ENCODE measurements at regions not wholly inside any gene's neighbourhood (a gene's known extent, or its start where the extent isn't known, plus 50 kb on each side); places are given as distances from the start of the nearest gene placed in this dataset.

DNA sequence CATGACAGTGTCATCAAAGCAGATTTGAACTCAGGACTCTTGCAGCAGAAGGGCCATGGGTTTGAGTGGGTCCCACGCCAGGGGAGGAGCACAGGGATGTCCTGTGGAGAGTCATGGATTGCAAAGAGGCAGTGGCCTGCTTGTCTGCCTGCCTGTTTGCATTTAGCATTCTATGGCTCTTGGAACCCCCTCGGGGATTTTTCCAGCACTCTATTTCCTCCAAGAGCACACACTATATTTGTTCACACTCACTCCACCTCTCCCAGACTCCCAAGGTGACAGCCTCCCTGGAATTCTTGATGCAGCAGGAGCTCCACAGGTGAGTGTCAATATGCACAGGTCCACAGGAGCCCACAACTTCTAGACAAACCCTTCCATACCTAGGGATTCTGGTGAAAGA lies 73.1 kb upstream of the LRRN2 start:
- TF ChIP-seq, protein P1, sequence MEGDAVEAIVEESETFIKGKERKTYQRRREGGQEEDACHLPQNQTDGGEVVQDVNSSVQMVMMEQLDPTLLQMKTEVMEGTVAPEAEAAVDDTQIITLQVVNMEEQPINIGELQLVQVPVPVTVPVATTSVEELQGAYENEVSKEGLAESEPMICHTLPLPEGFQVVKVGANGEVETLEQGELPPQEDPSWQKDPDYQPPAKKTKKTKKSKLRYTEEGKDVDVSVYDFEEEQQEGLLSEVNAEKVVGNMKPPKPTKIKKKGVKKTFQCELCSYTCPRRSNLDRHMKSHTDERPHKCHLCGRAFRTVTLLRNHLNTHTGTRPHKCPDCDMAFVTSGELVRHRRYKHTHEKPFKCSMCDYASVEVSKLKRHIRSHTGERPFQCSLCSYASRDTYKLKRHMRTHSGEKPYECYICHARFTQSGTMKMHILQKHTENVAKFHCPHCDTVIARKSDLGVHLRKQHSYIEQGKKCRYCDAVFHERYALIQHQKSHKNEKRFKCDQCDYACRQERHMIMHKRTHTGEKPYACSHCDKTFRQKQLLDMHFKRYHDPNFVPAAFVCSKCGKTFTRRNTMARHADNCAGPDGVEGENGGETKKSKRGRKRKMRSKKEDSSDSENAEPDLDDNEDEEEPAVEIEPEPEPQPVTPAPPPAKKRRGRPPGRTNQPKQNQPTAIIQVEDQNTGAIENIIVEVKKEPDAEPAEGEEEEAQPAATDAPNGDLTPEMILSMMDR (IDR thresholded peaks at IDR 0.05): no peak
- no peak for TF ChIP-seq POLR2A (IDR thresholded peaks at IDR 0.05)
